Endothelial cell of umbilical vein (primary cell): ENCODE measurements at regions not wholly inside any gene's neighbourhood (a gene's known extent, or its start where the extent isn't known, plus 50 kb on each side); places are given as distances from the start of the nearest gene placed in this dataset.

Experiments used
- BruUV-seq: library from RNA; stranded (reverse); fragments of 400-500 nt; replicated peaks from 2 replicates; lab custom pipeline; 2021; lab: Mats Ljungman, UMichigan
- CTCF ChIA-PET: fragments of 300-600, 350-600 bp; sonication (Branson Sonifier 250); formaldehyde crosslinking; loops from one replicate; lab custom pipeline; 2021; ENCODE audit warnings: antibody characterized with exemption, inconsistent platforms; lab: Charles Lee
- POLR2A ChIA-PET: fragments of 300-600, 350-600 bp; sonication (Branson Sonifier 250); formaldehyde crosslinking; loops from one replicate; lab custom pipeline; 2021; ENCODE audit warnings: antibody characterized with exemption, inconsistent platforms; lab: Charles Lee
- DNase-seq: peaks from one replicate; pipeline ENCODE4 v3.0.0-alpha.2; 2011; ENCODE audit warnings: low read depth, low spot score
- FAIRE-seq: peaks from 2 replicates; lab custom pipeline; 2011; peaks lifted over from hg19 to GRCh38; lab: Jason Lieb, UNC
- H2AFZ ChIP-seq: 2 replicates; pipeline ENCODE4 v1.6.0; 2012; ENCODE audit warnings: low read depth, low read length, control low read depth, inconsistent platforms
- H3K27ac ChIP-seq: 2 replicates; pipeline ENCODE4 v1.5.1; 2011; ENCODE audit warnings: low read depth, mild to moderate bottlenecking, control low read depth, low read length, moderate library complexity; ENCODE audit not compliant: insufficient read depth
- H3K27me3 ChIP-seq, 2 experiments: 2 replicates each; pipeline versions ENCODE4 v1.6.0 to v1.6.1; 2011; ENCODE audit warnings: low read length in 2 of 2, mixed read lengths in 1 of 2; ENCODE audit not compliant: control insufficient read depth in 2 of 2, insufficient read depth in 2 of 2
- H3K36me3 ChIP-seq, 2 experiments: 2 replicates in 1 of 2; 3 replicates in 1 of 2; pipeline ENCODE4 v1.5.1; 2011; ENCODE audit warnings: low read length in 2 of 2, mild to moderate bottlenecking in 1 of 2, moderate library complexity in 1 of 2; ENCODE audit not compliant: control insufficient read depth in 2 of 2, insufficient read depth in 2 of 2; ENCODE audit errors: extremely low read depth in 1 of 2
- H3K4me1 ChIP-seq: 3 replicates; pipeline ENCODE4 v1.5.1; 2011; ENCODE audit warnings: mild to moderate bottlenecking, low read length; ENCODE audit not compliant: control insufficient read depth, insufficient read depth; ENCODE audit errors: extremely low read depth
- H3K4me2 ChIP-seq: 2 replicates; pipeline ENCODE4 v1.6.1; 2011; ENCODE audit warnings: low read length, control low read depth, mixed read lengths; ENCODE audit not compliant: insufficient read depth
- H3K4me3 ChIP-seq, 3 experiments: fragments of 200-600 bp in 1 of 3; sonication (generic), shearing (Covaris generic) in 1 of 3; replicated peaks in 1 of 3; 2 replicates each; pipeline ENCODE4 v1.5.1; 2011 to 2016; ENCODE audit warnings: control low read depth in 3 of 3, low read length in 3 of 3, mild to moderate bottlenecking in 2 of 3, inconsistent platforms in 1 of 3, low read depth in 1 of 3, moderate library complexity in 1 of 3; ENCODE audit not compliant: insufficient read depth in 1 of 3
- H3K79me2 ChIP-seq: 2 replicates; pipeline ENCODE4 v1.6.0; 2012; ENCODE audit warnings: low read length, inconsistent platforms; ENCODE audit not compliant: control insufficient read depth, insufficient read depth
- H3K9ac ChIP-seq: replicated peaks from 2 replicates; pipeline ENCODE3; 2011; ENCODE audit warnings: low read length, control low read depth; ENCODE audit not compliant: insufficient read depth; ENCODE audit errors: extremely low read depth
- H3K9me1 ChIP-seq: replicated peaks from 3 replicates; pipeline ENCODE4 v1.6.0; 2011; ENCODE audit warnings: mild to moderate bottlenecking, low read length; ENCODE audit not compliant: control insufficient read depth, insufficient read depth; ENCODE audit errors: extremely low read depth
- H3K9me3 ChIP-seq: replicated peaks from 2 replicates; pipeline ENCODE4 v1.5.1; 2012; ENCODE audit warnings: low read length, inconsistent platforms; ENCODE audit not compliant: control insufficient read depth, insufficient read depth
- H4K20me1 ChIP-seq: replicated peaks from 2 replicates; pipeline ENCODE3; 2011; ENCODE audit warnings: mild to moderate bottlenecking, low read length; ENCODE audit not compliant: control insufficient read depth, insufficient read depth; ENCODE audit errors: extremely low read depth
- EZH2 ChIP-seq: IDR thresholded peaks from 2 replicates; pipeline ENCODE4 v1.6.1; 2012; ENCODE audit warnings: borderline replicate concordance, low read depth, mild to moderate bottlenecking, moderate library complexity, low read length, inconsistent platforms; ENCODE audit not compliant: severe bottlenecking
- FOS ChIP-seq: IDR thresholded peaks from 2 replicates; pipeline ENCODE4 v1.6.1; 2011; ENCODE audit warnings: mild to moderate bottlenecking, low read length, moderate library complexity, borderline replicate concordance; ENCODE audit not compliant: insufficient read depth
- MAX ChIP-seq: IDR thresholded peaks from 2 replicates; pipeline ENCODE4 v1.6.1; 2011; ENCODE audit not compliant: insufficient read depth, insufficient read length
- MYC ChIP-seq: IDR thresholded peaks from one replicate; pipeline ENCODE4 v1.6.1; 2011; ENCODE audit warnings: mild to moderate bottlenecking, low read depth, low read length
- POLR2A ChIP-seq: IDR thresholded peaks from 2 replicates; pipeline ENCODE4 v1.6.1; 2012; ENCODE audit warnings: low read depth, mild to moderate bottlenecking, control low read depth, low read length
- dilution Hi-C: fragments of 300-500 bp; cut with MboI; formaldehyde crosslinking; loops from one replicate; pipeline ENCODE4 v1.15.0; 2019; ENCODE audit warnings: low sequenced_read_pairs; ENCODE audit not compliant: extremely low pct_ligation_motif_present
- intact Hi-C: fragments of 100-400 bp; cut with micrococcal nuclease; formaldehyde crosslinking; loops from one replicate; pipeline ENCODE4 v1.10.0; 2022

DNA sequence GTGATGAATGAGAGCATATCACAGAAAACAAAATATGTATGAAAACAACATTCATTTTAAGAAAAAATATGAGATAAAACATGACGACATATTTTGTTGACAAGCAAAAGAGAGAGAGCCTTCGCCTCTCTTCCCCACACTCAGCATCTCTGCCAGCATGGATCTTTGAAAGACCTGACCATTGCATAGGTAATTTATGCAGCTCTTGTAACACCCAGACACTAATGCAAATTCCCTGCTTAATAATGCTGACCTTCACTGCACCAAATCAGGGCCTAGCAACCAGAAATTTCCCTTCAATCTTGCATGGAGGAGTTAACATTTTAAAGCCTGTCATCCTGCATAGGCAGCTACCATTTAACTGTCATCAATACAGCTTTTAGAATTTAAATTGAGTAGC is 50.0 kb upstream of the CNR1 start:
- no peaks in the 10 kb centered on the region for H3K36me3 ChIP-seq
- H3K79me2 ChIP-seq = no peaks in the 10 kb centered on the region
- no peaks in the 10 kb centered on the region for H3K27me3 ChIP-seq
- FAIRE-seq (no peak), DNase-seq (no peak)
- no TSS peak for BruUV-seq
- TF ChIP-seq FOS (no peak), EZH2 (no peak), POLR2A (no peak), MYC (no peak), MAX (no peak)
- H2AFZ ChIP-seq = no peak overlapping the region
- no peaks in the 10 kb centered on the region for H4K20me1 ChIP-seq
- no peak overlapping the region for H3K4me2 ChIP-seq
- H3K9me3 ChIP-seq = no peaks in the 10 kb centered on the region
- ChIA-PET CTCF (no interaction called here), POLR2A (no interaction called here)
- dilution Hi-C loops (no loop called here), intact Hi-C loops (no loop called here)
- H3K27ac ChIP-seq = no peak overlapping the region
- H3K9ac ChIP-seq = no peak overlapping the region
- no peaks in the 10 kb centered on the region for H3K4me1 ChIP-seq
- H3K9me1 ChIP-seq = no peaks in the 10 kb centered on the region
- H3K4me3 ChIP-seq = no peak overlapping the region
